MCF 10A (cell line): ENCODE measurements at regions not wholly inside any gene's neighbourhood (a gene's known extent, or its start where the extent isn't known, plus 50 kb on each side); places are given as distances from the start of the nearest gene placed in this dataset.

Experiments used
- BruUV-seq: library from RNA; stranded (reverse); fragments of 400-500 nt; replicated peaks from 2 replicates; lab custom pipeline; 2021; lab: Mats Ljungman, UMichigan
- CTCF ChIA-PET: fragments of 300-600 bp; sonication (Branson Sonifier 250); formaldehyde crosslinking; extraction: SDS; loops from one replicate; lab custom pipeline; 2021; ENCODE audit warnings: antibody characterized with exemption, inconsistent platforms; lab: Yijun Ruan, JAX
- POLR2A ChIA-PET: fragments of 300-600, 350-650 bp; sonication (Branson Sonifier 250); formaldehyde crosslinking; extraction: SDS; loops from one replicate; lab custom pipeline; 2020; ENCODE audit warnings: antibody characterized with exemption, inconsistent platforms; lab: Yijun Ruan, JAX
- DNase-seq: peaks from one replicate; pipeline ENCODE4 v3.0.0-alpha.2; 2018; ENCODE audit not compliant: unreplicated experiment
- H3K27ac Mint-ChIP-seq: one replicate; pipeline ENCODE4 v1.8.0; 2022; ENCODE audit warnings: mild to moderate bottlenecking, low read depth, mixed read lengths; ENCODE audit not compliant: unreplicated experiment
- H3K27me3 Mint-ChIP-seq: one replicate; pipeline ENCODE4 v1.8.0; 2022; ENCODE audit warnings: mixed read lengths; ENCODE audit not compliant: insufficient read depth, unreplicated experiment
- H3K36me3 Mint-ChIP-seq: one replicate; pipeline ENCODE4 v1.8.0; 2022; ENCODE audit warnings: mild to moderate bottlenecking, moderate library complexity, mixed read lengths; ENCODE audit not compliant: insufficient read depth, unreplicated experiment
- H3K4me1 Mint-ChIP-seq: one replicate; pipeline ENCODE4 v1.8.0; 2022; ENCODE audit warnings: mixed read lengths; ENCODE audit not compliant: insufficient read depth, unreplicated experiment
- H3K4me3 Mint-ChIP-seq: one replicate; pipeline ENCODE4 v1.8.0; 2022; ENCODE audit warnings: mild to moderate bottlenecking, moderate library complexity, mixed read lengths; ENCODE audit not compliant: unreplicated experiment
- H3K9me3 Mint-ChIP-seq: one replicate; pipeline ENCODE4 v1.8.0; 2022; ENCODE audit warnings: mixed read lengths; ENCODE audit not compliant: unreplicated experiment
- intact Hi-C: fragments of 100-400 bp; cut with micrococcal nuclease; formaldehyde crosslinking; loops from 2 replicates; pipeline ENCODE4 v1.14.1; 2022
- TF ChIP-seq, protein P1 (sequence below): fragments of 200-600 bp; IDR thresholded peaks from one replicate; pipeline ENCODE4 v1.8.0; 2022; ENCODE audit warnings: antibody characterized with exemption, mild to moderate bottlenecking; ENCODE audit not compliant: unreplicated experiment

DNA sequence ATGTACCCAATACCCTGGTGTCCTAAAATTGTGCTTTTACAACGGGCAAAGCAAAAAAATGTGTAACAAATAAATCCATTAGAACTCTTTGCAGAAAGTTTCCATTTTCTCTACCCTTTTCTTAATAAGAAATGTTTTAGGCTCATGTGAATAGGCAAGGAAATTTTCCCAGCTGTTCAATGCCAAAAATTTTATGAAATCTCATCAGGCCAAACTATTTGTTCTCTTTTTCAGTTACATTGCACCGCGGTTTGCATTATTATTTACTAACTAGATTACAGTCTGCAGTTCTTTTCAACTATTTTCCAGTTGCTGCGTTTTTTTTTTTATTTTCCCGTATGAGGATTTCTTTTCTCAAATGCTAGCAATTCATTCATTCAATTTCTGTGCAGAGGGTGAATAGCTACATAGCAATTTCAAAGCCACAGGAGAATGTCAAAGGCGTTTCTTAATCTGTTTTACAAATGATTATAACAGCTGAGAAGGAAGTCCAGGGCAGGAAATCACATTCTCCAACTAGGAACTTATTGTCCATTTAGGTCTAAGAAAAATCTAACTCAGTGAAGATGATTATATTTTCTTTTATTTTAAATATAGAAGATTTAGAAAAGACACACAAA is 367.5 kb upstream of the MMADHC start:
- Mint-ChIP-seq H3K27me3 (no peaks in the 10 kb centered on the region), H3K4me1 (no peaks in the 10 kb centered on the region), H3K4me3 (no peak overlapping the region), H3K9me3 (no peaks in the 10 kb centered on the region), H3K36me3 (no peaks in the 10 kb centered on the region), H3K27ac (no peak overlapping the region)
- TF ChIP-seq, protein P1, sequence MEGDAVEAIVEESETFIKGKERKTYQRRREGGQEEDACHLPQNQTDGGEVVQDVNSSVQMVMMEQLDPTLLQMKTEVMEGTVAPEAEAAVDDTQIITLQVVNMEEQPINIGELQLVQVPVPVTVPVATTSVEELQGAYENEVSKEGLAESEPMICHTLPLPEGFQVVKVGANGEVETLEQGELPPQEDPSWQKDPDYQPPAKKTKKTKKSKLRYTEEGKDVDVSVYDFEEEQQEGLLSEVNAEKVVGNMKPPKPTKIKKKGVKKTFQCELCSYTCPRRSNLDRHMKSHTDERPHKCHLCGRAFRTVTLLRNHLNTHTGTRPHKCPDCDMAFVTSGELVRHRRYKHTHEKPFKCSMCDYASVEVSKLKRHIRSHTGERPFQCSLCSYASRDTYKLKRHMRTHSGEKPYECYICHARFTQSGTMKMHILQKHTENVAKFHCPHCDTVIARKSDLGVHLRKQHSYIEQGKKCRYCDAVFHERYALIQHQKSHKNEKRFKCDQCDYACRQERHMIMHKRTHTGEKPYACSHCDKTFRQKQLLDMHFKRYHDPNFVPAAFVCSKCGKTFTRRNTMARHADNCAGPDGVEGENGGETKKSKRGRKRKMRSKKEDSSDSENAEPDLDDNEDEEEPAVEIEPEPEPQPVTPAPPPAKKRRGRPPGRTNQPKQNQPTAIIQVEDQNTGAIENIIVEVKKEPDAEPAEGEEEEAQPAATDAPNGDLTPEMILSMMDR = no peak
- DNase-seq = no peak
- CTCF ChIA-PET = interaction anchor here (0.6 kb wide), 1 partner anchor 269 kb away, joined by 3 read pairs; no protein-coding TSS in a partner anchor
- POLR2A ChIA-PET = interaction anchor here (0.6 kb wide), 1 partner anchor 395 kb away, joined by 3 read pairs; no protein-coding TSS in a partner anchor
- intact Hi-C loops = no loop called here
- BruUV-seq = no TSS peak

GRCh38 chr2:149953627-149954026 is 366.1 kb upstream of the MMADHC start:
- intact Hi-C loops = no loop called here
- no peaks in the 10 kb centered on the region for H3K4me1 Mint-ChIP-seq
- H3K9me3 Mint-ChIP-seq = no peaks in the 10 kb centered on the region
- TF ChIP-seq, protein P1 = no peak
- no peak overlapping the region for H3K27ac Mint-ChIP-seq
- no peak overlapping the region for H3K4me3 Mint-ChIP-seq
- no peaks in the 10 kb centered on the region for H3K27me3 Mint-ChIP-seq
- CTCF ChIA-PET = no interaction called here
- no TSS peak for BruUV-seq
- POLR2A ChIA-PET = interaction anchor here (1.1 kb wide), 1 partner anchor 8 kb away, joined by 3 read pairs; no protein-coding TSS in a partner anchor
- H3K36me3 Mint-ChIP-seq = no peaks in the 10 kb centered on the region
- no peak for DNase-seq

GRCh38 chr2:149931486-149931885 is 343.9 kb upstream of the MMADHC start:
- intact Hi-C loops = no loop called here
- Mint-ChIP-seq H3K4me3 (no peak overlapping the region), H3K27ac (no peak overlapping the region), H3K4me1 (no peaks in the 10 kb centered on the region), H3K9me3 (no peaks in the 10 kb centered on the region), H3K27me3 (no peaks in the 10 kb centered on the region), H3K36me3 (no peaks in the 10 kb centered on the region)
- no TSS peak for BruUV-seq
- TF ChIP-seq, protein P1 = no peak
- no peak for DNase-seq
- ChIA-PET CTCF (no interaction called here), POLR2A (interaction anchor here (0.8 kb wide), 1 partner anchor 603 kb away, joined by 3 read pairs; no protein-coding TSS in a partner anchor)

- ChIA-PET CTCF (no interaction called here), POLR2A (no interaction called here)
- intact Hi-C loops = no loop called here
- no peaks in the 10 kb centered on the region for H3K36me3 Mint-ChIP-seq
- H3K9me3 Mint-ChIP-seq = no peaks in the 10 kb centered on the region
- H3K27me3 Mint-ChIP-seq = no peaks in the 10 kb centered on the region
- no peak overlapping the region for H3K27ac Mint-ChIP-seq
- no peak for DNase-seq
- TF ChIP-seq, protein P1 = no peak
- BruUV-seq = no TSS peak
- H3K4me3 Mint-ChIP-seq = no peak overlapping the region
- H3K4me1 Mint-ChIP-seq = peaks cover 8% of the 10 kb centered on the region
Measured at GRCh38 chr2:149928011-149928410, 340.4 kb upstream of the MMADHC start.
